H9 (cell line): ENCODE measurements at regions not wholly inside any gene's neighbourhood (a gene's known extent, or its start where the extent isn't known, plus 50 kb on each side); places are given as distances from the start of the nearest gene placed in this dataset.

Experiments
- DNase-seq: peaks from one replicate; pipeline ENCODE4 v3.0.0-alpha.2; 2017
- H2AFZ ChIP-seq: one replicate; pipeline ENCODE4 v1.6.1; 2013; ENCODE audit warnings: mild to moderate bottlenecking, low read length, control low read depth, moderate library complexity
- H2AK5ac ChIP-seq: 2 replicates; pipeline ENCODE4 v1.6.1; 2013; ENCODE audit warnings: low read length, control low read depth, mixed read lengths; ENCODE audit not compliant: insufficient read length
- H2BK120ac ChIP-seq: one replicate; pipeline ENCODE4 v1.6.1; 2013; ENCODE audit warnings: low read depth, mild to moderate bottlenecking, low read length, control low read depth, inconsistent platforms; ENCODE audit not compliant: poor library complexity, severe bottlenecking
- H2BK12ac ChIP-seq: 2 replicates; pipeline ENCODE4 v1.6.1; 2013; ENCODE audit warnings: low read length, control low read depth, mixed read lengths, low read depth; ENCODE audit not compliant: insufficient read length
- H2BK15ac ChIP-seq: 2 replicates; pipeline ENCODE4 v1.6.1; 2013; ENCODE audit warnings: low read depth, low read length, control low read depth
- H2BK20ac ChIP-seq: one replicate; pipeline ENCODE4 v1.6.1; 2013; ENCODE audit warnings: low read depth, mild to moderate bottlenecking, low read length, control low read depth, inconsistent platforms; ENCODE audit not compliant: poor library complexity, severe bottlenecking
- H2BK5ac ChIP-seq: 2 replicates; pipeline ENCODE4 v1.6.1; 2013; ENCODE audit warnings: low read length, control low read depth, mixed read lengths; ENCODE audit not compliant: insufficient read length
- H3K14ac ChIP-seq: 2 replicates; pipeline ENCODE4 v1.6.1; 2013; ENCODE audit warnings: low read length, control low read depth; ENCODE audit not compliant: insufficient read depth
- H3K18ac ChIP-seq: 2 replicates; pipeline ENCODE4 v1.6.1; 2013; ENCODE audit warnings: low read depth, mild to moderate bottlenecking, mixed read lengths, low read length, control low read depth; ENCODE audit not compliant: insufficient read length
- H3K23ac ChIP-seq: 2 replicates; pipeline ENCODE4 v1.6.1; 2013; ENCODE audit warnings: low read length, control low read depth, mixed read lengths, low read depth; ENCODE audit not compliant: insufficient read length
- H3K23me2 ChIP-seq: 2 replicates; pipeline ENCODE4 v1.6.1; 2013; ENCODE audit warnings: low read depth, mild to moderate bottlenecking, mixed read lengths, low read length, control low read depth; ENCODE audit not compliant: insufficient read length, poor library complexity, severe bottlenecking
- H3K27ac ChIP-seq: 2 replicates; pipeline ENCODE4 v1.5.1; 2013; ENCODE audit warnings: low read length, control low read depth, mixed read lengths, low read depth; ENCODE audit not compliant: insufficient read length
- H3K27me3 ChIP-seq: 2 replicates; pipeline ENCODE4 v1.6.1; 2013; ENCODE audit warnings: low read length, control low read depth, inconsistent platforms; ENCODE audit not compliant: insufficient read depth
- H3K4ac ChIP-seq: 2 replicates; pipeline ENCODE4 v1.6.1; 2013; ENCODE audit warnings: low read depth, mild to moderate bottlenecking, control low read depth, inconsistent platforms, low read length, moderate library complexity
- H3K4me1 ChIP-seq: 2 replicates; pipeline ENCODE4 v1.6.1; 2013; ENCODE audit warnings: low read length, control low read depth, inconsistent platforms; ENCODE audit not compliant: insufficient read depth
- H3K4me2 ChIP-seq: 2 replicates; pipeline ENCODE4 v1.6.1; 2013; ENCODE audit warnings: low read length, control low read depth, mixed read lengths; ENCODE audit not compliant: insufficient read length, insufficient read depth
- H3K56ac ChIP-seq: 2 replicates; pipeline ENCODE4 v1.6.1; 2013; ENCODE audit warnings: low read depth, mild to moderate bottlenecking, mixed read lengths, low read length, control low read depth; ENCODE audit not compliant: insufficient read length
- H3K79me1 ChIP-seq: 2 replicates; pipeline ENCODE4 v1.6.1; 2013; ENCODE audit warnings: low read depth, mild to moderate bottlenecking, moderate library complexity, low read length, control low read depth, inconsistent platforms; ENCODE audit not compliant: insufficient read depth, poor library complexity, severe bottlenecking
- H3K79me2 ChIP-seq: 2 replicates; pipeline ENCODE4 v1.6.1; 2013; ENCODE audit warnings: low read length, control low read depth, inconsistent platforms; ENCODE audit not compliant: insufficient read depth
- H3K9ac ChIP-seq: 2 replicates; pipeline ENCODE4 v1.6.1; 2013; ENCODE audit warnings: low read length, control low read depth, mixed read lengths; ENCODE audit not compliant: insufficient read length; ENCODE audit errors: extremely low read depth
- H3K9me3 ChIP-seq: one replicate; pipeline ENCODE4 v1.6.1; 2013; ENCODE audit warnings: low read depth, low read length, inconsistent platforms; ENCODE audit not compliant: control insufficient read depth
- H3T11ph ChIP-seq: one replicate; pipeline ENCODE4 v1.6.1; 2013; ENCODE audit warnings: mild to moderate bottlenecking, low read length, control low read depth, inconsistent platforms
- H4K20me1 ChIP-seq: one replicate; pipeline ENCODE4 v1.6.1; 2013; ENCODE audit not compliant: control insufficient read depth, insufficient read length, insufficient read depth
- H4K5ac ChIP-seq: 2 replicates; pipeline ENCODE4 v1.6.1; 2013; ENCODE audit warnings: low read depth, mild to moderate bottlenecking, mixed read lengths, low read length, control low read depth; ENCODE audit not compliant: insufficient read length
- H4K8ac ChIP-seq: replicated peaks from 2 replicates; pipeline ENCODE4 v1.6.1; 2013; ENCODE audit warnings: low read length, control low read depth, mixed read lengths, low read depth; ENCODE audit not compliant: insufficient read length
- H4K91ac ChIP-seq: 2 replicates; pipeline ENCODE4 v1.6.1; 2013; ENCODE audit warnings: low read depth, mild to moderate bottlenecking, moderate library complexity, mixed read lengths, low read length, control low read depth; ENCODE audit not compliant: insufficient read length
- H3K27ac Mint-ChIP-seq, 3 experiments: 2 replicates in 2 of 3; 3 replicates in 1 of 3; pipeline ENCODE4 v1.8.0; 2020 to 2021; ENCODE audit warnings: mixed read lengths in 3 of 3, mild to moderate bottlenecking in 1 of 3, moderate library complexity in 1 of 3
- H3K27me3 Mint-ChIP-seq: 2 replicates; pipeline ENCODE4 v1.8.0; 2021; ENCODE audit warnings: low read depth, mild to moderate bottlenecking, moderate library complexity, mixed read lengths
- H3K36me3 Mint-ChIP-seq, 3 experiments: 2 replicates in 2 of 3; 3 replicates in 1 of 3; pipeline ENCODE4 v1.8.0; 2020 to 2021; ENCODE audit warnings: low read depth in 3 of 3, mixed read lengths in 3 of 3; ENCODE audit not compliant: insufficient read depth in 1 of 3
- H3K4me1 Mint-ChIP-seq, 2 experiments: 2 replicates each; pipeline ENCODE4 v1.8.0; 2020; ENCODE audit warnings: mixed read lengths in 2 of 2
- H3K4me3 Mint-ChIP-seq, 2 experiments: 2 replicates in 1 of 2; 3 replicates in 1 of 2; pipeline ENCODE4 v1.8.0; 2020 to 2021; ENCODE audit warnings: mild to moderate bottlenecking in 2 of 2, mixed read lengths in 2 of 2, moderate library complexity in 1 of 2
- H3K9me3 Mint-ChIP-seq, 2 experiments: 2 replicates in 1 of 2; 3 replicates in 1 of 2; pipeline ENCODE4 v1.8.0; 2020; ENCODE audit warnings: mild to moderate bottlenecking in 2 of 2, mixed read lengths in 2 of 2, moderate library complexity in 1 of 2
- CTCF ChIP-seq: fragments of 200-600 bp; sonication (generic); conservative IDR thresholded peaks from 3 replicates; pipeline ENCODE4 v1.8.0; 2021; ENCODE audit warnings: antibody characterized with exemption, mild to moderate bottlenecking
- WGBS: extraction: QIAGEN DNeasy Blood & Tissue Kit; methylation state at CpG from one replicate; pipeline ENCODE4 v1.1.7; 2013; ENCODE audit warnings: missing lambda C conversion rate, low lambda C conversion rate, mixed read lengths; ENCODE audit not compliant: insufficient read length; ENCODE audit errors: extremely low coverage; 5-methylcytosine and 5-hydroxymethylcytosine counted together

- Histone ChIP-seq H2AFZ (no peak overlapping the region), H3K9ac (no peak overlapping the region), H3T11ph (no peak overlapping the region), H2BK15ac (no peak overlapping the region), H2AK5ac (no peak overlapping the region), H4K91ac (no peak overlapping the region), H3K9me3 (no peaks in the 10 kb centered on the region), H2BK120ac (no peak overlapping the region), H4K20me1 (no peaks in the 10 kb centered on the region), H2BK12ac (no peak overlapping the region), H3K79me2 (no peaks in the 10 kb centered on the region), H3K27me3 (no peaks in the 10 kb centered on the region), H3K23me2 (no peaks in the 10 kb centered on the region), H3K23ac (no peak overlapping the region), H2BK5ac (no peak overlapping the region), H3K56ac (no peak overlapping the region), H4K8ac (no peak overlapping the region), H3K79me1 (no peaks in the 10 kb centered on the region), H3K18ac (no peak overlapping the region), H3K27ac (no peak overlapping the region), H3K4ac (no peak overlapping the region), H2BK20ac (no peak overlapping the region), H4K5ac (no peak overlapping the region), H3K4me1 (no peaks in the 10 kb centered on the region), H3K14ac (no peak overlapping the region), H3K4me2 (no peak overlapping the region)
- H3K27me3 Mint-ChIP-seq, result no peaks in the 10 kb centered on the region; the same call in 1 of the 2 replicates
- TF ChIP-seq CTCF, result no peak
- H3K27ac Mint-ChIP-seq, result no peak overlapping the region
- H3K4me3 Mint-ChIP-seq, result no peak overlapping the region
- WGBS, result no CpG with 5 or more reads among the region's 1 CpG
- no peak for DNase-seq
- H3K9me3 Mint-ChIP-seq, result peaks cover 8 to 9% of the 10 kb centered on the region in 2 experiments
- peaks cover 2 to 5% (median 3%) of the 10 kb centered on the region in 3 experiments; a peak in 3 of 7 replicates for H3K36me3 Mint-ChIP-seq
- 0 out of 4 replicates have a peak, but pooled peaks cover 0 to 2% of the 10 kb centered on the region in 2 experiments for H3K4me1 Mint-ChIP-seq
These were observed 168.4 kb upstream of the CSNK1A1L start for GRCh38 chr13:37273836-37274235.
